Neuronal stem cell (in vitro differentiated cells): ENCODE measurements at regions not wholly inside any gene's neighbourhood (a gene's known extent, or its start where the extent isn't known, plus 50 kb on each side); places are given as distances from the start of the nearest gene placed in this dataset.

Source experiments
- DNase-seq: peaks from one replicate; pipeline ENCODE4 v3.0.0-alpha.2; 2013; ENCODE audit warnings: low spot score
- H2AFZ ChIP-seq: one replicate; pipeline ENCODE4 v1.6.1; 2013; ENCODE audit warnings: mild to moderate bottlenecking, low read length, inconsistent platforms
- H2AK5ac ChIP-seq: 2 replicates; pipeline ENCODE4 v1.6.1; 2013; ENCODE audit warnings: low read depth, mild to moderate bottlenecking, inconsistent platforms, low read length, moderate library complexity, mixed read lengths
- H2BK120ac ChIP-seq: 2 replicates; pipeline ENCODE4 v1.6.1; 2013; ENCODE audit warnings: low read depth, mild to moderate bottlenecking, inconsistent platforms, low read length, moderate library complexity, mixed read lengths
- H2BK12ac ChIP-seq: one replicate; pipeline ENCODE4 v1.6.1; 2013; ENCODE audit warnings: low read length, inconsistent platforms
- H2BK15ac ChIP-seq: 2 replicates; pipeline ENCODE4 v1.6.1; 2013; ENCODE audit warnings: mild to moderate bottlenecking, low read length, inconsistent platforms, mixed read lengths
- H2BK5ac ChIP-seq: one replicate; pipeline ENCODE4 v1.6.1; 2013; ENCODE audit warnings: inconsistent platforms, mild to moderate bottlenecking, low read length, moderate library complexity
- H3K14ac ChIP-seq: one replicate; pipeline ENCODE4 v1.6.1; 2013; ENCODE audit warnings: low read length, inconsistent platforms
- H3K18ac ChIP-seq: 2 replicates; pipeline ENCODE4 v1.6.1; 2013; ENCODE audit warnings: low read length, inconsistent platforms
- H3K23ac ChIP-seq: 2 replicates; pipeline ENCODE4 v1.6.1; 2013; ENCODE audit warnings: low read depth, mild to moderate bottlenecking, mixed read lengths, low read length, inconsistent platforms; ENCODE audit not compliant: poor library complexity
- H3K27ac ChIP-seq: replicated peaks from 3 replicates; pipeline ENCODE4 v1.5.1; 2013; ENCODE audit warnings: low read length, inconsistent platforms
- H3K27me3 ChIP-seq, 3 experiments: 2 replicates each; pipeline ENCODE4 v1.6.1; 2013; ENCODE audit warnings: low read length in 3 of 3, mild to moderate bottlenecking in 2 of 3, inconsistent platforms in 1 of 3, low read depth in 1 of 3, mixed read lengths in 1 of 3, moderate library complexity in 1 of 3; ENCODE audit not compliant: control insufficient read depth in 3 of 3, insufficient read depth in 3 of 3
- H3K36me3 ChIP-seq, 2 donors: replicated peaks in 1 of 2; 2 replicates each; pipeline ENCODE4 v1.6.1; 2013; ENCODE audit warnings: low read length in 2 of 2; ENCODE audit not compliant: control insufficient read depth in 2 of 2, insufficient read depth in 2 of 2
- H3K4ac ChIP-seq: 2 replicates; pipeline ENCODE4 v1.6.1; 2013; ENCODE audit warnings: inconsistent platforms, mild to moderate bottlenecking, low read length, moderate library complexity
- H3K4me1 ChIP-seq, 2 donors: 1 replicate in 1 of 2; 2 replicates in 1 of 2; pipeline ENCODE4 v1.6.1; 2013; ENCODE audit warnings: low read length in 2 of 2, low read depth in 1 of 2; ENCODE audit not compliant: control insufficient read depth in 2 of 2, insufficient read depth in 1 of 2
- H3K4me2 ChIP-seq: one replicate; pipeline ENCODE4 v1.6.1; 2013; ENCODE audit warnings: mild to moderate bottlenecking, low read length, inconsistent platforms; ENCODE audit not compliant: insufficient read depth, poor library complexity, severe bottlenecking
- H3K4me3 ChIP-seq, 2 donors: 2 replicates each; pipeline ENCODE4 v1.5.1; 2013; ENCODE audit warnings: low read length in 2 of 2, mild to moderate bottlenecking in 2 of 2, inconsistent platforms in 1 of 2, moderate library complexity in 1 of 2
- H3K79me1 ChIP-seq: one replicate; pipeline ENCODE4 v1.6.1; 2013; ENCODE audit warnings: low read depth, mild to moderate bottlenecking, inconsistent platforms, low read length, moderate library complexity
- H3K9ac ChIP-seq: one replicate; pipeline ENCODE4 v1.6.1; 2013; ENCODE audit warnings: mild to moderate bottlenecking, low read depth, low read length, inconsistent platforms; ENCODE audit not compliant: poor library complexity
- H3K9me3 ChIP-seq, 2 donors: replicated peaks in 1 of 2; 2 replicates each; pipeline versions ENCODE3 to v1.6.1; 2013; ENCODE audit warnings: low read length in 2 of 2, mild to moderate bottlenecking in 2 of 2, inconsistent platforms in 1 of 2, low read depth in 1 of 2, mixed read lengths in 1 of 2, moderate library complexity in 1 of 2; ENCODE audit not compliant: control insufficient read depth in 2 of 2, insufficient read depth in 1 of 2
- H4K8ac ChIP-seq: one replicate; pipeline ENCODE4 v1.6.1; 2013; ENCODE audit warnings: low read depth, mild to moderate bottlenecking, inconsistent platforms, low read length, moderate library complexity
- H4K91ac ChIP-seq: one replicate; pipeline ENCODE4 v1.6.1; 2013; ENCODE audit warnings: low read length, low read depth, mild to moderate bottlenecking, inconsistent platforms; ENCODE audit not compliant: poor library complexity
- WGBS, 2 donors: extraction: QIAGEN DNeasy Blood & Tissue Kit; methylation state at CpG; one replicate each; pipeline ENCODE4 v1.1.7; 2013; ENCODE audit warnings: missing lambda C conversion rate in 2 of 2, mixed read lengths in 1 of 2; ENCODE audit not compliant: insufficient read length in 2 of 2, insufficient replicate concordance in 1 of 2; ENCODE audit errors: extremely low coverage in 2 of 2; 5-methylcytosine and 5-hydroxymethylcytosine counted together

- H3K36me3 ChIP-seq = no peaks in the 10 kb centered on the region
- H3K27ac ChIP-seq = no peak overlapping the region
- no peak overlapping the region for H2BK120ac ChIP-seq
- DNase-seq = no peak
- H2BK5ac ChIP-seq = no peak overlapping the region
- no peak overlapping the region for H2BK15ac ChIP-seq
- no peak overlapping the region for H3K4me2 ChIP-seq
- no peak overlapping the region for H3K4me3 ChIP-seq
- H3K27me3 ChIP-seq = no peaks in the 10 kb centered on the region
- no peak overlapping the region for H4K91ac ChIP-seq
- H2AFZ ChIP-seq = no peak overlapping the region
- WGBS, 2 donors = no CpG with 5 or more reads among the region's 3 CpGs
- H2BK12ac ChIP-seq = no peak overlapping the region
- H4K8ac ChIP-seq = no peak overlapping the region
- H3K23ac ChIP-seq = no peak overlapping the region
- no peak overlapping the region for H3K9ac ChIP-seq
- H3K79me1 ChIP-seq = no peaks in the 10 kb centered on the region
- no peak overlapping the region for H3K14ac ChIP-seq
- no peaks in the 10 kb centered on the region for H3K9me3 ChIP-seq
- no peak overlapping the region for H3K18ac ChIP-seq
- H3K4me1 ChIP-seq = no peaks in the 10 kb centered on the region
- H2AK5ac ChIP-seq = no peak overlapping the region
- no peak overlapping the region for H3K4ac ChIP-seq
These were observed 148.8 kb downstream of the NOC3L start for GRCh38 chr10:94213980-94214379.

DNA sequence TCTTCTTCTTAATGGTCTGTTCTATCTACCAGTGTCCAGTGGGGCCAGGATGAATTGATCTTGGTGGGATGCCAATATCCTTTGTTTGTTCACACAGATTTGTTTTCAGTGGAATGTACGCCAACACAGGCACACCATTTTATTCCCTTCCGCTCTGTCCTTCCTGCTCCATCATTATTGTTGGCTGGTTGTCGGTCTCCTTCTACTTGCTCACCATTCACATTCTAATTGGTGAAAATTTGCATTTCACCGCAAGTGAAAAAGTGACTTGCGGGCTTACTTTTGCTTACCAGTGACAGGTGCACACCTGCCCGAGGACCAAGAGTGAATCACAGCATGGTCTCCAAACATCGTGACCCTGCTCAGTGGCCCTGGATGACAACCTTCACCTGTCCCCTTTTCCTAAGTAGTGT lies 148.3 kb downstream of the NOC3L start:
- H3K23ac ChIP-seq = no peak overlapping the region
- no peak overlapping the region for H3K4ac ChIP-seq
- no CpG with 5 or more reads among the region's 7 CpGs for WGBS, 2 donors
- no peak overlapping the region for H3K4me2 ChIP-seq
- no peak overlapping the region for H2BK15ac ChIP-seq
- H3K14ac ChIP-seq = no peak overlapping the region
- H4K91ac ChIP-seq = no peak overlapping the region
- no peak overlapping the region for H2BK5ac ChIP-seq
- no peaks in the 10 kb centered on the region for H3K36me3 ChIP-seq
- H4K8ac ChIP-seq = no peak overlapping the region
- no peak overlapping the region for H3K4me3 ChIP-seq
- no peak overlapping the region for H3K18ac ChIP-seq
- no peak overlapping the region for H2AFZ ChIP-seq
- no peaks in the 10 kb centered on the region for H3K27me3 ChIP-seq
- no peaks in the 10 kb centered on the region for H3K9me3 ChIP-seq
- no peaks in the 10 kb centered on the region for H3K79me1 ChIP-seq
- H2BK120ac ChIP-seq = no peak overlapping the region
- H3K9ac ChIP-seq = no peak overlapping the region
- no peak overlapping the region for H2AK5ac ChIP-seq
- no peak for DNase-seq
- no peak overlapping the region for H2BK12ac ChIP-seq
- no peaks in the 10 kb centered on the region for H3K4me1 ChIP-seq
- H3K27ac ChIP-seq = no peak overlapping the region

DNA sequence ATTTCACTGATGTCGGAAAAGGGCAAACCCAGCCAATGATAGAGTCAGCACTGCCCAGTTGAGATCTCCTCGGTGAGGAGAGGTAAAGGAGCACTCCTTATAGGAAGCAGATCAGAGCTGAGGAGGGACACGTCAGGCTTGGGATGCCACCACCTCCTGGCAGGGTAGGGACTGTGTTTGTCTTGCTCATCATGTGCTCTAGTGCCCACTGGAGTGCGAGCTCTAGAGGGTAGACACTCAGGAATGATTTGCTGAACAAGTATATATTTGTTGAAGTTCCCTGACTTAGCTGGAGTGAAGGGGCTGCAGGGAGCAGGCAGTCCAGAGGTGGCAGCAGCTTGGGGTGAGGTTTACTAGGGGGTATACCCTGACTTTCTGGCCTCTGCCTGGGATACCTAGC lies 146.5 kb downstream of the NOC3L start:
- no CpG with 5 or more reads among the region's 4 CpGs for WGBS, 2 donors
- H4K91ac ChIP-seq = no peak overlapping the region

DNA sequence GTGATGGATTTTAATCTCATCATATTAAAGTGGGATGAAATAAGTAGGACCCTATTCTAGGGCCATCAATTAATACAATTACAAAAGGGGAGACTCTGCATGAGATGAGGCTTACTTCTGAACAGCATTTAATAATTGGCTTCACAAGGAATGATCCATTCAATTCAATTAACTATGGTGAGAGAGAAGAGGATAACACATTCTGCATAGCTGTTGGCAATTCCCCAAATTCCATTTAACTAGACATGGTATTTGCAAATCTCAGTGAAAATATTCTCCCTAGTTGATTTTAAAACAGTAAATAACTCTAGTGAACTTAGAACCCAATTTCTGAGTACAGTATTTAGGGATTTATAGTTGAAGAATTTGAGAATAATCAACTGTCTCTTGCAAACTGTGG lies 145.3 kb downstream of the NOC3L start:
- Histone ChIP-seq H3K9ac (no peak overlapping the region), H3K4me3 (no peak overlapping the region), H3K27ac (no peak overlapping the region), H3K18ac (no peak overlapping the region), H2BK5ac (no peak overlapping the region), H3K36me3 (no peaks in the 10 kb centered on the region), H3K4me1 (peaks cover 0 to 2% of the 10 kb centered on the region in 2 donors), H2BK12ac (no peak overlapping the region), H3K79me1 (no peaks in the 10 kb centered on the region), H2AFZ (no peak overlapping the region), H3K4me2 (no peak overlapping the region), H3K23ac (no peak overlapping the region), H3K14ac (no peak overlapping the region), H2AK5ac (no peak overlapping the region), H3K9me3 (no peaks in the 10 kb centered on the region), H2BK15ac (no peak overlapping the region), H4K8ac (no peak overlapping the region), H3K4ac (no peak overlapping the region), H3K27me3 (no peaks in the 10 kb centered on the region), H4K91ac (no peak overlapping the region), H2BK120ac (no peak overlapping the region)
- no peak for DNase-seq

More for the DNA sequence above, 146.5 kb downstream of the NOC3L start:
- no peak overlapping the region for H3K4me3 ChIP-seq
- H3K14ac ChIP-seq = no peak overlapping the region
- no peaks in the 10 kb centered on the region for H3K9me3 ChIP-seq
- H3K36me3 ChIP-seq = no peaks in the 10 kb centered on the region
- H2BK120ac ChIP-seq = no peak overlapping the region
- H2BK12ac ChIP-seq = no peak overlapping the region
- no peak overlapping the region for H2BK5ac ChIP-seq
- H4K8ac ChIP-seq = no peak overlapping the region
- H2BK15ac ChIP-seq = no peak overlapping the region
- H3K4ac ChIP-seq = no peak overlapping the region
- H3K18ac ChIP-seq = no peak overlapping the region
- peaks cover 0 to 2% of the 10 kb centered on the region in 2 donors for H3K4me1 ChIP-seq
- no peak overlapping the region for H3K23ac ChIP-seq
- H3K9ac ChIP-seq = no peak overlapping the region
- H3K4me2 ChIP-seq = no peak overlapping the region
- H3K27me3 ChIP-seq = no peaks in the 10 kb centered on the region
- no peak overlapping the region for H3K27ac ChIP-seq
- H2AFZ ChIP-seq = no peak overlapping the region
- H2AK5ac ChIP-seq = no peak overlapping the region
- no peak for DNase-seq
- H3K79me1 ChIP-seq = no peaks in the 10 kb centered on the region
